ENCODE measurements at regions not wholly inside any gene's neighbourhood (a gene's known extent, or its start where the extent isn't known, plus 50 kb on each side); places are given as distances from the start of the nearest gene placed in this dataset.

GRCh38 chr7:25752967-25753791, 398.8 kb upstream of the NFE2L3 start:
- Histone ChIP-seq H3K4me1 (ENCODE audit: control insufficient read depth in 2 of 3, insufficient read depth in 2 of 3, low read depth in 1 of 3, low read length in 3 of 3) (no peaks in the 10 kb centered on the region), H3K27ac (ENCODE audit: low read depth in 2 of 2, low read length in 2 of 2) (no peak overlapping the region), H3K9ac (ENCODE audit: low read length in 3 of 3) (no peak overlapping the region), H3K27me3 (ENCODE audit: control insufficient read depth, insufficient read depth, low read length) (no peaks in the 10 kb centered on the region), H3K9me3 (ENCODE audit: control insufficient read depth in 2 of 3, insufficient read depth in 1 of 3, low read length in 3 of 3) (no peaks in the 10 kb centered on the region), H3K36me3 (ENCODE audit: control insufficient read depth in 2 of 3, insufficient read depth in 3 of 3, low read length in 3 of 3) (no peaks in the 10 kb centered on the region), H3K4me3 (ENCODE audit: low read length in 3 of 3) (no peak overlapping the region)
- peak in 4 of 5 donors; percentile 66 to 79 (median 71) for DNase-seq
- FAIRE-seq: no peak
- TF ChIP-seq CTCF (IDR thresholded peaks at IDR 0.05; ENCODE audit: borderline replicate concordance, extremely low read depth, insufficient read depth): no peak
- intact Hi-C loops (cut with DNase I): no loop called here

- DNase-seq (no peak), FAIRE-seq (no peak)
- intact Hi-C loops (cut with DNase I): no loop called here
- Histone ChIP-seq H3K9me3 (ENCODE audit: control insufficient read depth in 2 of 3, insufficient read depth in 1 of 3, low read length in 3 of 3) (no peaks in the 10 kb centered on the region), H3K9ac (ENCODE audit: low read length in 3 of 3) (no peak overlapping the region), H3K36me3 (ENCODE audit: control insufficient read depth in 2 of 3, insufficient read depth in 3 of 3, low read length in 3 of 3) (no peaks in the 10 kb centered on the region), H3K27me3 (ENCODE audit: control insufficient read depth, insufficient read depth, low read length) (no peaks in the 10 kb centered on the region), H3K27ac (ENCODE audit: low read depth in 2 of 2, low read length in 2 of 2) (no peak overlapping the region), H3K4me1 (ENCODE audit: control insufficient read depth in 2 of 3, insufficient read depth in 2 of 3, low read depth in 1 of 3, low read length in 3 of 3) (no peaks in the 10 kb centered on the region), H3K4me3 (ENCODE audit: low read length in 3 of 3) (no peak overlapping the region)
- no peak for TF ChIP-seq CTCF (IDR thresholded peaks at IDR 0.05; ENCODE audit: borderline replicate concordance, extremely low read depth, insufficient read depth)
Observed at GRCh38 chr7:25753837-25754236, 398.2 kb upstream of the NFE2L3 start.

GRCh38 chr7:25754333-25754732, 397.7 kb upstream of the NFE2L3 start:
- no peak overlapping the region for H3K4me3 ChIP-seq (ENCODE audit: low read length in 3 of 3)
- intact Hi-C loops (cut with DNase I): no loop called here
- H3K27me3 ChIP-seq (ENCODE audit: control insufficient read depth, insufficient read depth, low read length): no peaks in the 10 kb centered on the region
- no peaks in the 10 kb centered on the region for H3K9me3 ChIP-seq (ENCODE audit: control insufficient read depth in 2 of 3, insufficient read depth in 1 of 3, low read length in 3 of 3)
- TF ChIP-seq CTCF (IDR thresholded peaks at IDR 0.05; ENCODE audit: borderline replicate concordance, extremely low read depth, insufficient read depth): no peak
- no peaks in the 10 kb centered on the region for H3K4me1 ChIP-seq (ENCODE audit: control insufficient read depth in 2 of 3, insufficient read depth in 2 of 3, low read depth in 1 of 3, low read length in 3 of 3)
- H3K27ac ChIP-seq (ENCODE audit: low read depth in 2 of 2, low read length in 2 of 2): no peak overlapping the region
- FAIRE-seq: no peak
- no peak overlapping the region for H3K9ac ChIP-seq (ENCODE audit: low read length in 3 of 3)
- no peaks in the 10 kb centered on the region for H3K36me3 ChIP-seq (ENCODE audit: control insufficient read depth in 2 of 3, insufficient read depth in 3 of 3, low read length in 3 of 3)
- DNase-seq: no peak

Measured in kidney (tissue), 13 donors.